Right lobe of liver (tissue), 6 donors: ENCODE measurements at regions not wholly inside any gene's neighbourhood (a gene's known extent, or its start where the extent isn't known, plus 50 kb on each side); places are given as distances from the start of the nearest gene placed in this dataset.

Source experiments
- ATAC-seq, 4 donors: fragments of 200-7000 bp; cut with Tn5 transposase; one replicate each; pipeline ENCODE4 v1.9.1; 2020; ENCODE audit warnings: mild to moderate bottlenecking in 4 of 4, moderate library complexity in 4 of 4
- DNase-seq, 3 donors: peaks; one replicate each; pipeline ENCODE4 v3.0.0-alpha.2; 2020
- H3K27ac ChIP-seq, 3 donors: fragments of 200-600 bp; one replicate each; pipeline ENCODE4 v1.8.0; 2022
- H3K27me3 ChIP-seq, 2 donors: fragments of 200-600 bp; one replicate each; pipeline ENCODE4 v1.8.0; 2022
- H3K36me3 ChIP-seq, 4 donors: fragments of 200-600 bp; sonication (generic) in 1 of 4; one replicate each; pipeline versions ENCODE4 v1.5.1 to v1.8.0; 2017 to 2022; ENCODE audit warnings: control low read depth in 1 of 4
- H3K4me1 ChIP-seq, 4 donors: fragments of 200-600 bp; sonication (generic) in 1 of 4; one replicate each; pipeline versions ENCODE4 v1.5.1 to v1.8.0; 2017 to 2022; ENCODE audit warnings: control low read depth in 1 of 4
- H3K4me3 ChIP-seq, 3 donors: fragments of 200-600 bp; one replicate each; pipeline ENCODE4 v1.8.0; 2022
- H3K9me3 ChIP-seq, 4 donors: fragments of 200-600 bp; sonication (generic) in 1 of 4; one replicate each; pipeline versions ENCODE4 v1.5.1 to v1.8.0; 2017 to 2022; ENCODE audit warnings: control low read depth in 1 of 4
- CTCF ChIP-seq, 4 donors: fragments of 200-600 bp in 3 of 4; fragments of 450-650 bp in 1 of 4; IDR thresholded peaks; one replicate each; pipeline versions ENCODE4 v1.5.1 to v1.8.0; 2016 to 2022; ENCODE audit warnings: antibody characterized with exemption in 4 of 4, mild to moderate bottlenecking in 2 of 4
- POLR2A ChIP-seq: fragments of 450-650 bp; IDR thresholded peaks from one replicate; pipeline ENCODE4 v1.6.1; 2017; ENCODE audit warnings: antibody characterized with exemption, mild to moderate bottlenecking
- WGBS: methylation state at CpG from one replicate; pipeline ENCODE4 v1.1.6; 2018; ENCODE audit warnings: low coverage, low lambda C conversion rate; ENCODE audit not compliant: insufficient coverage; ENCODE audit errors: missing lambda C conversion rate; 5-methylcytosine and 5-hydroxymethylcytosine counted together
- intact Hi-C, 2 donors: fragments of 100-400 bp; cut with DNase I; formaldehyde crosslinking; loops; one replicate each; pipeline versions ENCODE4 v1.11.2 to v1.14.1; 2022
- donor health status: DM: no; HTN: yes; CAD: no.
- donor health status: DM: no; HTN: no; CAD: no.
- donor health status: DM: no; HTN: no; CAD: no.
- donor health status: DM: no; HTN: yes; CAD: no.
- donor health status: DM: no; HTN: yes; CAD: no.

GRCh38 chr6:6746970-6747338, 158.4 kb downstream of the LY86 start:
- Histone ChIP-seq H3K27me3 (no peaks in the 10 kb centered on the region), H3K36me3 (no peaks in the 10 kb centered on the region), H3K9me3 (no peaks in the 10 kb centered on the region), H3K4me3 (no peak overlapping the region), H3K27ac (no peak overlapping the region), H3K4me1 (peaks cover 0 to 14% (median 9%) of the 10 kb centered on the region in 4 donors)
- intact Hi-C loops = no loop called here
- DNase-seq = no peak
- WGBS = 100% methylated on average over 1 of the region's 3 CpGs
- TF ChIP-seq POLR2A (no peak), CTCF (IDR thresholded peaks at IDR 0.05) (no peak)
- ATAC-seq = no peak

GRCh38 chr6:6747371-6747770, 158.9 kb downstream of the LY86 start:
- Histone ChIP-seq H3K27me3 (no peaks in the 10 kb centered on the region), H3K4me1 (peaks cover 0 to 14% (median 9%) of the 10 kb centered on the region in 4 donors), H3K36me3 (no peaks in the 10 kb centered on the region), H3K27ac (no peak overlapping the region), H3K9me3 (no peaks in the 10 kb centered on the region), H3K4me3 (no peak overlapping the region)
- intact Hi-C loops = no loop called here
- DNase-seq (no peak), ATAC-seq (no peak)
- TF ChIP-seq CTCF (IDR thresholded peaks at IDR 0.05) (no peak), POLR2A (no peak)
- 62% methylated on average over 6 of the region's 6 CpGs for WGBS

GRCh38 chr6:6748001-6748400, 159.5 kb downstream of the LY86 start:
- DNase-seq (no peak), ATAC-seq (no peak)
- H3K27me3 ChIP-seq = no peaks in the 10 kb centered on the region
- peak overlapping the region in 1 of 3 donors; percentile 15 for H3K27ac ChIP-seq
- 87% methylated on average over 5 of the region's 10 CpGs for WGBS
- peaks cover 0 to 14% (median 9%) of the 10 kb centered on the region in 4 donors for H3K4me1 ChIP-seq
- H3K4me3 ChIP-seq = no peak overlapping the region
- H3K36me3 ChIP-seq = no peaks in the 10 kb centered on the region
- intact Hi-C loops = no loop called here
- TF ChIP-seq POLR2A (no peak), CTCF (IDR thresholded peaks at IDR 0.05) (no peak)
- H3K9me3 ChIP-seq = no peaks in the 10 kb centered on the region

GRCh38 chr6:6749702-6750491, 161.4 kb downstream of the LY86 start:
- peak; percentile 37 to 68 (median 58) for ATAC-seq
- H3K4me3 ChIP-seq = no peak overlapping the region

More at GRCh38 chr6:6749702-6750491, 161.4 kb downstream of the LY86 start:
- peak overlapping the region; percentile 23 to 79 (median 67) for H3K27ac ChIP-seq
- H3K36me3 ChIP-seq = no peaks in the 10 kb centered on the region
- peak in 1 of 3 donors; percentile 62 for DNase-seq
- WGBS = 46% methylated on average over 8 of the region's 19 CpGs
- intact Hi-C loops = no loop called here
- no peaks in the 10 kb centered on the region for H3K27me3 ChIP-seq
- no peaks in the 10 kb centered on the region for H3K9me3 ChIP-seq
- H3K4me1 ChIP-seq = peaks cover 0 to 14% (median 9%) of the 10 kb centered on the region in 4 donors
- TF ChIP-seq CTCF (IDR thresholded peaks at IDR 0.05) = no peak
- TF ChIP-seq POLR2A = no peak
